Nephron progenitor cell (in vitro differentiated cells): ENCODE measurements at regions not wholly inside any gene's neighbourhood (a gene's known extent, or its start where the extent isn't known, plus 50 kb on each side); places are given as distances from the start of the nearest gene placed in this dataset.

Experiments
- DNase-seq: peaks from one replicate; pipeline ENCODE4 v3.0.0; 2021
- H3K27ac Mint-ChIP-seq: 2 replicates; pipeline ENCODE4 v1.8.0; 2021; ENCODE audit warnings: mild to moderate bottlenecking, moderate library complexity, mixed read lengths
- H3K27me3 Mint-ChIP-seq: 2 replicates; pipeline ENCODE4 v1.8.0; 2021; ENCODE audit warnings: mild to moderate bottlenecking, low read depth, mixed read lengths; ENCODE audit not compliant: poor library complexity
- H3K36me3 Mint-ChIP-seq: 2 replicates; pipeline ENCODE4 v1.8.0; 2021; ENCODE audit warnings: low read depth, mixed read lengths
- H3K4me1 Mint-ChIP-seq: 2 replicates; pipeline ENCODE4 v1.8.0; 2021; ENCODE audit warnings: mixed read lengths
- H3K4me3 Mint-ChIP-seq: 2 replicates; pipeline ENCODE4 v1.8.0; 2021; ENCODE audit warnings: mild to moderate bottlenecking, moderate library complexity, mixed read lengths
- H3K9me3 Mint-ChIP-seq: 2 replicates; pipeline ENCODE4 v1.8.0; 2021; ENCODE audit warnings: mild to moderate bottlenecking, moderate library complexity, mixed read lengths
- TF ChIP-seq, protein P1 (sequence below): fragments of 200-600 bp; sonication (generic); IDR thresholded peaks from 2 replicates; pipeline ENCODE4 v1.5.0; 2021; ENCODE audit warnings: antibody characterized with exemption

DNA sequence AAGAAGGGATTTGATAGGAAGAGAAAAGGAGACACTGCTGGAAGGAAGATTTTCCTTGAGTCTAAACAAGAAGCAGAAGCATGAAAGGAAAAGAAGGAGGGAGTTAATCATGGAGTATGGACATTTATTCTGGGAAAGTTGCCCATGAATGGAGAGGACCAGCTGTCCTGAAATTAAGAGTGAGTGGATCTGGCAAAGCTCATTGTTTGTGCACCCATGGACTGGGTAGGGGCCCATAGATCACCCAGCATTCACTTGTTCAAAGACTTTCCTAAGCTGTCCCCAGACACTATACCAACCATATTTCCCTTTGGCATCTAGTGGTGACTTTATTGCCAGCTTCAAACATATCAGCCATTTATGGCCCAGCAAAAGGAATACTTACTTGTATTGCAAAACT lies 422.7 kb downstream of the FBXO15 start:
- H3K9me3 Mint-ChIP-seq: no peaks in the 10 kb centered on the region
- H3K27me3 Mint-ChIP-seq: peaks cover 5% of the 10 kb centered on the region
- no peaks in the 10 kb centered on the region for H3K36me3 Mint-ChIP-seq
- H3K4me3 Mint-ChIP-seq: no peak overlapping the region
- H3K4me1 Mint-ChIP-seq: no peaks in the 10 kb centered on the region
- no peak for DNase-seq
- TF ChIP-seq, protein P1, sequence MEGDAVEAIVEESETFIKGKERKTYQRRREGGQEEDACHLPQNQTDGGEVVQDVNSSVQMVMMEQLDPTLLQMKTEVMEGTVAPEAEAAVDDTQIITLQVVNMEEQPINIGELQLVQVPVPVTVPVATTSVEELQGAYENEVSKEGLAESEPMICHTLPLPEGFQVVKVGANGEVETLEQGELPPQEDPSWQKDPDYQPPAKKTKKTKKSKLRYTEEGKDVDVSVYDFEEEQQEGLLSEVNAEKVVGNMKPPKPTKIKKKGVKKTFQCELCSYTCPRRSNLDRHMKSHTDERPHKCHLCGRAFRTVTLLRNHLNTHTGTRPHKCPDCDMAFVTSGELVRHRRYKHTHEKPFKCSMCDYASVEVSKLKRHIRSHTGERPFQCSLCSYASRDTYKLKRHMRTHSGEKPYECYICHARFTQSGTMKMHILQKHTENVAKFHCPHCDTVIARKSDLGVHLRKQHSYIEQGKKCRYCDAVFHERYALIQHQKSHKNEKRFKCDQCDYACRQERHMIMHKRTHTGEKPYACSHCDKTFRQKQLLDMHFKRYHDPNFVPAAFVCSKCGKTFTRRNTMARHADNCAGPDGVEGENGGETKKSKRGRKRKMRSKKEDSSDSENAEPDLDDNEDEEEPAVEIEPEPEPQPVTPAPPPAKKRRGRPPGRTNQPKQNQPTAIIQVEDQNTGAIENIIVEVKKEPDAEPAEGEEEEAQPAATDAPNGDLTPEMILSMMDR: no peak
- H3K27ac Mint-ChIP-seq: no peak overlapping the region

DNA sequence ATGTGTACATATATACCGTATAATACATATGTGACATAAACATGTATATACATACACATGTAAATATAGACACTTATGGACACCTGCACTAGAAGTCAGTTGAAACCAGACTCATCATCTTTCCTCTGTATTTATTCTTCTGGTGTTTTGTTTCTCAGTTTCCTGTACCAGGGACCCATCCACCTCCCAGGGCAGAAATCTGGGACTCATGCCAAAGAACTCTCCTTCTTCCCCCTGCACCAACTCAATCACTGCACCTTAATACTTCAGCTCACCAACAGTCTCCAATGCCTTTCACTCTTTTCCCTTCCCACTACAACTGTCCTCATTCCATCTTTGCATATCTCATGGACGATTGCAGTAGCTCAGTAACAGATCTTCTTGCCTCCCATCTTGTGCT lies 428.0 kb downstream of the FBXO15 start:
- no peak overlapping the region for H3K4me3 Mint-ChIP-seq
- peaks cover 9% of the 10 kb centered on the region for H3K4me1 Mint-ChIP-seq
- TF ChIP-seq, protein P1: no peak
- H3K9me3 Mint-ChIP-seq: no peaks in the 10 kb centered on the region
- H3K27ac Mint-ChIP-seq: no peak overlapping the region
- no peak for DNase-seq
- H3K27me3 Mint-ChIP-seq: peaks cover 5% of the 10 kb centered on the region
- H3K36me3 Mint-ChIP-seq: no peaks in the 10 kb centered on the region

DNA sequence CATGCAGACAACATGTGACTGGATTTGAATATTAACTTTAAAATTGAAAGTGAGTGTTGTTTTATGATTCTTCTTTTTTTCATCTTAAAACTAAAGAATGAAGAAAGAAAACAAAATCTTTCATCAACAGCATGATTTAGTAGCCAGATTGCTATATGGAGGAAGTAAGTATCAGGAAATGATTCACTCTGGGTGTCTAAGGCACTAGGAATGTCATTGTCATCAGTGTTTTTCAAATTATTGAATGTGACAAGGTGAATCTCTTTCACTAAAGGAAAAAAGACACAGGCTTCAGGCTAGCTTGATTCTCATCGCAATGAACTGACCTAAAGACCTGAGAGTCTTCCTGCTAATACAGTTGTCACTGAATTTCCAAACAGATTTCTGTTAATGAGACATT lies 430.1 kb downstream of the FBXO15 start:
- H3K27ac Mint-ChIP-seq: no peak overlapping the region
- peaks cover 13% of the 10 kb centered on the region for H3K4me1 Mint-ChIP-seq
- DNase-seq: no peak
- no peak overlapping the region for H3K4me3 Mint-ChIP-seq
- H3K27me3 Mint-ChIP-seq: peaks cover 5% of the 10 kb centered on the region
- H3K36me3 Mint-ChIP-seq: no peaks in the 10 kb centered on the region
- H3K9me3 Mint-ChIP-seq: no peaks in the 10 kb centered on the region
- TF ChIP-seq, protein P1: no peak

DNA sequence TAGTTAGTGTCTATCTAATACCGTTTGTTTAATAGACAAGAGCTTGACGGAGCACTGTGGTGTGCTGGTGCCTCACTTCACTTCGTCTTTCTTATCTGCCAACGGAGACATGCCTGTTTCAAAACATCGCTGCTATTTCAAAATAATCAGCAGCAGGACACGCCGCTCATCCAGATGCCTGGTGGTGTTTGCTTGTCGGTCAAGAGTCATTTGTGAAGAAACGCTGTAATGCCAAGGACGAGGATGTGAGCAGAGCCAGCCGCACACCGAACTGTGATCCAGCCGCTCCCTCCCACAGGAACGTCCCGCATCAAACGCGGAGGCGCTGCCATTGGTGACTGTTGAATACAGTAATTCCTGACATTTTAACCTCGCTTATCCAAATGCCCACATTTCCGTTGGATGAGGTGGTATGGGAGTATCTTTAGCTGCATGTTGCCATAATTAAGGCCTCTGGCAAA lies 432.4 kb downstream of the FBXO15 start:
- TF ChIP-seq, protein P1: no peak
- no peaks in the 10 kb centered on the region for H3K27me3 Mint-ChIP-seq
- H3K4me3 Mint-ChIP-seq: no peak overlapping the region
- H3K9me3 Mint-ChIP-seq: no peaks in the 10 kb centered on the region
- peak overlapping the region; percentile 43 for H3K27ac Mint-ChIP-seq
- no peak for DNase-seq
- H3K36me3 Mint-ChIP-seq: no peaks in the 10 kb centered on the region
- peaks cover 13% of the 10 kb centered on the region for H3K4me1 Mint-ChIP-seq

DNA sequence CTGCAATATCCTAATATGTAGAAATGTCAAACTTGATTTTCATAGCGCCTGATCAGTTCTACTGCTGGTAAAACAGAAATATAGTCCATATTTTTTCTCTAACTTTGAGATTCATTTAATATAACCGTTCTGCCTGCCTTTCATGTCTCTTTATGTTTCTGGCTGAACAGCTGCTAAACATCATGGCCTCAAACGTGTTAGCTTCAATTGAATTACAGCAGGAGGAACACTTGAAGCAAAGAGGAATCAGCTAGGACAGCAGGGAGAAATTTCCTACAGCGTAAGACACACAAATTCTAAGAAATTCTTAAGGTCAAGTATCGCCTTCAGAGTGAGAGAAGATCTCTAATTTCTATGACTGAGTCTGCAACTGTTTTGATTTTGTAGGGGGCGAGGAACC lies 433.2 kb downstream of the FBXO15 start:
- Mint-ChIP-seq H3K4me3 (no peak overlapping the region), H3K27ac (no peak overlapping the region), H3K4me1 (peaks cover 13% of the 10 kb centered on the region), H3K9me3 (no peaks in the 10 kb centered on the region), H3K36me3 (no peaks in the 10 kb centered on the region), H3K27me3 (peaks cover 3% of the 10 kb centered on the region)
- TF ChIP-seq, protein P1: no peak
- DNase-seq: no peak

DNA sequence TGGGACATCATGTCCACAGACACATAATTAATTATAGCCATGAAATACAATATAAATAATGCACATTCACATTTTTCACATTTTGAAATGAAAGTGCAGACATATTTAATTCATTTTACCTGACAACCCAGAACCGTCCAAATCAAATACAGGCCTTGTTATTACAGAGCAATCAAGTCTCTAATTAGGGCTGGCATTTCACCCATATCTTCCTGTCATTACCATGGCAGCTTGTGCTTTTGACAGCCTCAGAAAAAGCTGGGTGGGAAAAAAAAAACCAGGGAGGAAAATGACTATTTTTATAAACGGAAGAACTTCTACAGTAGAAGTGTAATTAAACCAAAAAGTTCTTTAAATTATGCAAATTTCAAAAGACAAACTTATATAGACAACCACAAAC lies 436.4 kb downstream of the FBXO15 start:
- peaks cover 13% of the 10 kb centered on the region for H3K4me1 Mint-ChIP-seq
- no peak for DNase-seq
- H3K36me3 Mint-ChIP-seq: no peaks in the 10 kb centered on the region
- H3K4me3 Mint-ChIP-seq: no peak overlapping the region
- H3K9me3 Mint-ChIP-seq: peaks cover 7% of the 10 kb centered on the region
- H3K27me3 Mint-ChIP-seq: peaks cover 3% of the 10 kb centered on the region
- no peak overlapping the region for H3K27ac Mint-ChIP-seq
- TF ChIP-seq, protein P1: no peak
